IPS DF 4.7 (cell line): ENCODE measurements at regions not wholly inside any gene's neighbourhood (a gene's known extent, or its start where the extent isn't known, plus 50 kb on each side); places are given as distances from the start of the nearest gene placed in this dataset.
"Not testable (repeated sequence)": the region's sequence is repeated elsewhere in the genome, so short reads cannot be mapped to it uniquely, and the experiment has no call there.

Source experiments
- DNase-seq: peaks from one replicate; pipeline ENCODE4 v3.0.0-alpha.2; 2013; ENCODE audit warnings: low spot score; ENCODE audit errors: extremely low read depth

DNA sequence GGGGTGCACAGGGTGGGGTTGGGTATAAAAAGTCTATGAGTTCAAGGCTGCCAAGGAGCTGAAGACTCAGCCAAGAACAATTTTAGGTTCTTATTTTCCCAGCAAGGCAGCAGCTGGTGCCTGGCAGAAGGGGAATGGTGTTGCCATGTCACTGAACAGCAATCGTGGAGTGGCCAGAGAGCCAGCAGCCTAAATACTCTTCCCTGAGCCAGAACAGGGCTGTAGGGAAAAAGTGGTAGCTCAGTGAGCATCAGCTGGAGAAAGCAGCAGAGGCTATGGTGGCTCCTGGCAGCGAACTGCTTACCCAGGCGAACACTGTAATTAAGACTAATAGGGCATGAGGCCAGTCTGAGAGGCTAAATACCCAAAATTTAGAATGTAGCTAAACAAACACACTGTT, 334.9 kb downstream of the RMST start:
- no peak for DNase-seq

DNA sequence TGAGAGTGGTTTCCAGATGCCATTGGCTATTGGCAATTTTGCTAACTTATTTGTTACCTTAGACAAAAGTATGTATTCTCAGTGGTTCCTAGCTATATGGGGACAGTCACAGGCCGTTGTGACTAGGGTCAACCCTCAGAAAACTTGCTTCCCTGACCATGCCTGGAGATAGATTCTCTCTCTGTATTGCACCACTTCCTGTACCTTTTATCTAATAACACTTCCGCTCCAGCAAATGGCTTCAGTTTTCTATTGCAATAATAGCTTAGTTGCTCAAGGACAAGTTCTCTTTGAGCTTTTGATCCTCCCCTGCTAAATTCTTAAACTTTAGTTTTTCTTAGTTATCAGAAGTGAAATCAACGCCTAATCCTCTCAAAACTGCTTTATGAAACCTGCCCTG, 338.0 kb downstream of the RMST start:
- DNase-seq = no peak

DNA sequence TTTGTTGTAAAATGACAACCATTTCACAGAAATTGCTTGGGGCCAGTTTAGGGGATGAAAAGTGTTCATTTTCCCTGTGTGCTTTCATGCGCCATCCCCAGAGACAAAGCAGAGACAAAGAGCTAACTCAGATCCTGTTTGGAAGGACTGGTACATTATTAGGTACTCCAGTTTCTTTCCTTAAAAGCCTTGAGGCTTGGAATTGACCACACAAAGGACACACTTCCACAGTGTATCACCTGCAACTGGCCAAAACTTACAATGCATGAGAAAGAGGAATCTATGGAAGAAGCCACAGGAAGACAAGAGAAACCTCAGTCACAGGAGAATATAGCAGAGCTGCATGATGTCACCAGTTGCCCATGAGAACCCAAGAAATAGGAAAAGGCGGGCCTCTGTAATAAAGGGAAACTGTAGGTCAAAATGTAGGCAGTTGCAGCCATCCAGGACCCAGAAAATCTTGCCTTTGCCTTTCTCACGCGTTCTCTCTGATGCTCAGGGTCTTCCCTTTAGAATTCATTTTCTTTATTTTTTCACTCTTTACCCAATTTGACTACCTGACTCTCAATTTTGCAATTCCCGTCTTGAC, 339.0 kb downstream of the RMST start:
- DNase-seq = no peak

DNA sequence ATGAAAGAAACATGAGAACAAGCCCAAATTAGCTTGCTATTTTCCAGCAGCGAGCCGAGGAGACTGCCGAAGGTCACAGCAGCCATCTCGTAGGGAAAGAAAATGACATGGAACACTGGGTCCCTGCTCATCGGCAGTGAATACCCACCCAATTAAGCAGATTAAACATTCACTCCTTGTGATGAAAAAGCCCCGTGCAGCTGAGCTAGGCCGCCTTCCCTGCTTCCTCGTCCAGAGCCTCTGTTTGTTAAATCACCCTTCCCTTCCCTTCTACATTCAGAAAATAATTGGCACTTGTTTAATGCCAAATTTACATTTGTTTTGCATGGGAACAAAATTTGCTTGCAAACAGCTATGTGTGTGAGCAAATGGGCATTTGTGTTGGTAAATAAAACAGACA, 342.5 kb downstream of the RMST start:
- no peak for DNase-seq

DNA sequence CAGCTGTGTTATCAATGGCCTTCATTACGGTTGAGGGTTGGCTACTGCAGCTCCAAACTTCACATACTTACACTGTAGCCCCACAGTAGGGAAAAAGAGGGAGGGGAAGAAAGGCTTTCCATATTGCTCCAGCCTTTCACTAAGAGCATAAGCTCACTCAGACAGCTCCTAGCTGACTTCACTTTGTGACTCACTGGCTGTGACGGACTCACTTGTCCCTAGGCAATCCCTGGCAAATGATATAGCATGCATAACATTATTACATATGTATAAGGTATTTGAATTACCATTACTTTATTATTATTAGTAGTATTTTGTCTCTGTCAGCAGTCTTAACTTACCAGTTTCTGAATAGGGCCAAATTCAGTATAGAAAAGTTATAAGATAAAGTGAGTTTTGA, 350.7 kb downstream of the RMST start:
- DNase-seq = no peak

DNA sequence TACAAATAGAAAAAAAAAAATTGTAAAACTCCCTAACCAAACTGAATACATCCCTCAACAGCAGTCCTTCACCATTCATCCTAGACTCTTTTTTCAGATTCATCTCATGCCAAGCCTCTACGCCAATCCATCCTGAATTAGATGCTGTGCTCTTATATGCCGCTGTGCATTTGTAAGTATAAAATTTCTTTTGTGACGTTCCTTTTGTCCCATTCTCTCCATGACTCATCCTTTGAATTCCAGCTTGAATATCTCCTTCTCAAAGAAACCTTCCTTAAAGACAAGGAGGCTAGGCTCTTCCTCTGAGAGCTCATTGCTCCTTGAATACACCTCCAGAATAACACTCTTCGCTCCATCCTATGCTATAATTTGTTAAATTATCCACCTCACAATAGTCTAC, 359.2 kb downstream of the RMST start:
- DNase-seq = no peak

DNA sequence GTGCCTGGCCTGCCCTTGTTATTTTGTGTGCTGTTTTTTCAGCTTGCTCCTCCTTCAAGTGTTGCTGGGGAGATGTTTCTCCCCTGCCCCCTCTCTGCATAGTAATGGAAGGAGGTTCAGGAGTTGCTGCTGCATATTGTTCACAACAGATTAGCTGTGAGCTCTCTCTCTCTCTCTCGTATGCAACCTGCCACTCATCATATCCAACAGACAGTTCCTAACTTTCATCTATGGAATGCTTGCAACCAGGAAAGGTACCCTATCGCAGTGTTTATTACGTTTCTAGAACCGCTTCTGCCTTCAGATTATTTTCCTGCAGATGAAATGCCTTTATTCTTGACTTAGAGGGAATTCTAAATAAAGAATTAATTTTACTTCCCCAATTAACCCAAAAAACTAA, 372.9 kb downstream of the RMST start:
- no peak for DNase-seq

DNA sequence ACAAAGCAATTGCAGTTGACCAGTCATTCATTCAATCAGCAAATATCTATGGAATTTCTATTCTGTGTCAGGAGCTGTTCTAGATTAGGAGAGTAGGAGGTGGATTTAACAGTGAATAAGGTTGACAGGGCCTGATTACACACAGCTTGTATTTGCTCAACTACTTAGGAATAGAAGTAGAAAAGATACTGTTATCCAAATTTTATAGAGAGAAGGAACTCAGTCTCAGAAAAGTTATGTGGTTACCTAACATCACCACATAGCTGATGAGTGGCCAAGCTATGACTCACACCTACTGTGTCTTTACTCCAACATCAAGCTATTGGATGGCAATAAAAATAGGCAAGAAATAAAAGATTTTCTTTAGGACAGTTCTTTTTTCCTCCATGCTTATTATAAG, 374.8 kb downstream of the RMST start:
- no peak for DNase-seq

DNA sequence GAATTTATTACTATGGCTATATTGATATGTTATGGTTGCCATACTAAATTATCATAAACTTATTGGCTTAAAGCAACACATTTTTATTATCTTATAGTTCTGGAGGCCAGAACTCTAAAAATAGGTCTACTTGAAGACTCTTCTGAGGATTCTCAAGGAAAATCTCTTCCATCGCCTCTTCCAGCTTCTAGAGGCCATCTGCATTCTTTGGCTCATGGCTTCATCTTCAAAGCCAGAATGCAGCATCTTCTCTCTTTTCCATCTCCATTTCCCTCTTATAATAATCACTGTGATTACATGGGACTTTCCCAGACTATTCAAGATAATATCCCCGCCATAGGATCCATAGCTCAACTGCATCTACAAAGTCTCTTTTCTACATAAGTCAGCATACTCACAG, 385.4 kb downstream of the RMST start:
- no peak for DNase-seq

DNA sequence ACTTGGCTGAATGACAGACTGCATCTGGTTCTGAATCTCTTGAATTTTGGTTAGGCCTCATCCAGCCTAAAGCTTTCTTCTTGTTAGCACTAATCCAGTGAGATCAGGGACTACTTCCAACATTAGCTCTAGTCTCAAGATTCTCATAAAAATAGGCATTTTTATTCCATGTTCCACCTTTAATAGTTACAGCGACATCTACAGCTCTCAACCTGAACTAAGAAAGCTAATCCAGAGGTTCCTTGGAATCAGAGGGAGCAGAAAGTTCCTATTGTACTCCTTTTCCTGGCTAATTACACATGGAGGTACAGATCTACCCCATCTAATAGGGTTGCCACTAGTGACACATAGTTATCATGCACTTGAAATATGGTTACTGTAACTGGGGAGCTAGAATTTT, 391.9 kb downstream of the RMST start:
- DNase-seq = no peak

DNA sequence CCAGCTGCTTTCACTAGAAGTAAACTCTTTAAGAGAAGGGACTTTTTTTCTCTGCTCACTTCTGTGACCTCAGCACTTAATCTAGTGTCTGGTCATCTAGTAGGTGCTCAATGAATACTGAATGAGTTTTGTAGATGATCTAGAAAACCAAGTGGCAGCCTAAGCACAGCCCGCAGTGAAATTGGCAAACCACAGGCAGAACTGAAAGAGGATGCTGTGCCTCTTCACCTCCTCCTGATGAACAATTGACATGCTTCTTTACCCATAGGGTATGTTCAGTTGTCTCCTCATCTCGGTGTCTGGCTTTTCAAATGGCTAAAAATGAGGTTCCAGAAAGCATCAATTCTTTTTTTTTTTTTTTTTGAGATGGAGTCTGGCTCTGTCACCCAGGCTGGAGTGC, 399.5 kb downstream of the RMST start:
- no peak for DNase-seq

DNA sequence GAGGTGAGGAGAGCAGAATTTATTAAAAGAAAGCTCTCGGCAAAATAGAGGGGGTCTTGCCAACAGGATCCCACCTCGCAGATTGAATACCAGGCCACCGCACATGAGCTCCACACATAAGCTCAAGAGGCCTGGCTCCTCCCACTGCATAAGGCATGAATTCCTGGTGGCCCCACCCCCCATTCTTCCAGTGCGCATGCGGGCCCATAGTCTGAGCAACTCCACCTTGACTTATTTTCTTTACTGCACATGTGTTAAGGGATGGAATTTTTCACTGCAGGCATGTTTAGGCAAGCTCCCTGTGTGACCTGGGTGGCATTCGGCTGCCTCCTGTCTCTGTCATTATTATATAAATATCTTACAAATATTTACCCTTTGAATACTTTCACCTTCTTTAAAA, 412.5 kb downstream of the RMST start:
- no peak for DNase-seq

DNA sequence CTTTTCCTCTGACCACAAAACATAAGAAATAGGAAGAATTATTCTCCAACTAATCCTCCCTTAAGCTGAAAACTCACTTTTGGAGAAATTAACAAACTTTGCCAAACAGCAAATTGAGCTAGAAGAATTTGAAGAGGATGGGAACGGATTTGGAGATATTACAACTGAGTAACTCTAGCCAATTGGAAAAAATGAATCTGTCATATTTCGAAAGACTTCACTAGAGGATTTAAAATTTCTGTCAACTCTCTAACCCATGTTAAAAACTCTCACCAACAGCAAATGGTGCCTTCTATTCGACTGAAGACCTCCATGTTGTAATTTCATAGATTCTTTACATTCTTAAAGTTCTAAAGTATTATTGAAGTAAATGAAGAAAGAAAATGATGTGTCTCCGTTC, 414.2 kb downstream of the RMST start:
- no peak for DNase-seq

DNA sequence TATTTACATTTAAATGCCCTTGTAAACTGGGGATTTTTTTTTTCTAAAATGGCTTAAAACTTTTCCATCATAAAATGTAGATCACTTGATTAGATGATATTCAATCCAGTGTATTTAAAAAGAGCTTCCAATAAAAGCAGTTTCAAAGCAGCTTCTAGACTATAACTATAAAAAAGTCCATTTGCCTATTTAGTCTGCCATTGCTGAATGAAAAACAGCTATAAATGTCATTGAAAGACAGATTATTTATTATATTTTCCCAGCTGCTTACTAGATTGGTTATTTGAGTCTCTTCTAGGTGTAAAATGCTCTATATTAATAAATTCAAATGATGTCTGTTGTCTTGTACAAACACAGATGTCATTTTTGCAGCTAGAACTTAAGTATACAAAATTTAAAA, 414.8 kb downstream of the RMST start:
- no peak for DNase-seq

DNA sequence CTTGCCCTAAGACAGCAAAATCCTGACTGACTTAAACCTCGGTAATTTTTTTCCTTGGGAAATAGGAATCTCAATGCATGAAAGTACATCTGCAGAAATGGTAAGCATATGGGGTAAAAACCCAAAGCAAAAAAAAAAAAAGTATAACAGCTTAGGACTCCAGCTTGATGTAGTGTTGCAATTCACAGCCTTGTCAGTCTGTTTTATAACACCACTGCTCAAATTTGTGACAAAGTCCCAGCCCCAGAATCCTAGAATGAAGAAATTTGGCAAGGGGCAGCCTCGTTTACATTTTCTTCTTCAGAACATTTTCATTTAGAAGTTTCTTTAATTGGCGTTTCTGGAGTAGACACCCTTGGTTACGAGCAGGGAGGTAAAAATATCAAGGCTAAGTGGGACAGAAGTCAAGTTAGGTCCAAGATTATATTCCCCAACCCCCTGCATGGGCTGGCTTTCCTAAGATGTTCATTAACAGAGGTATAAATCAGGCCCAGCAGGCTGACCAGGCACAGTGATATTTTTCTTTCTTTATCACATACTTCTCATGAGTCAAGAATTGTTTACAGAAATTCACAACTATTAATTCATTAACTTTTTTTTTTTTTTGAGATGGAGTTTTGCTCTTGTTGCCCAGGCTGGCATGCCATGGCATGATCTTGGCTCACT, 424.0 kb downstream of the RMST start:
- DNase-seq = no peak

DNA sequence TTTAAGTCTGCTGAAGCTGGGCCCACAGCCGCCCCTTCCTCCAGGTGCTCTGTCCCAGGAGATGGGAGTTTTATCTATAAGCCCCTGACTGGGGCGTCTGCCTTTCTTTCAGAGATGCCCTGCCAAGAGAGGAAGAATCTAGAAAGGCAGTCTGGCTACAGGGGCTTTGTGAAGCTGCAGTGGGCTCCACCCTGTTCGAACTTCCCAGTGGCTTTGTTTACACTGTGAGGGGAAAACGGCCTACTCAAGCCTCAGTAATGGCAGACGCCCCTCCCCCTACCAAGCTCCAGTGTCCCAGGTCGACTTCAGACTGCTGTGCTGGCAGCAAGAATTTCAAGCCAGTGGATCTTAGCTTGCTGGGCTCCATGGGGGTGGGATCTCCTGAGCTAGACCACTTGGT, 435.3 kb downstream of the RMST start:
- not testable (repeated sequence) for DNase-seq

DNA sequence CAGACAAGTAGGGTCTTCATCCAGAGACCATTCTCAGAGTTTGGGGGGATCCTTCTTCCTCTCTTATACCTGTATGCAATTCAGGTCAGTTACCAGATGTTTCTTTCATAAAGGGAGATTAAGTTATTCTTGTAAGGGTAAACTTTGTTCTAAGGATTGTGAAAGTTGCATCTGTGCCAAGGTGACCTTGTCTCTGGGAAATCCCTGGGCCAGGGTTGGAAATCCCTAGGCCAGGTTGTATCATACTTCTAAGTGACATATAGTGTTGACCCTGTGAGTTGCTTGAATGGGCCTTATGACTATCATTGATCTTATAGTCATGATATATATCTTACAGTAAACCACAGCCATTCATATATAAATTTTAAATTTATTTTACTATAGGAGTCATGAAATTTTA, 436.9 kb downstream of the RMST start:
- DNase-seq = no peak

DNA sequence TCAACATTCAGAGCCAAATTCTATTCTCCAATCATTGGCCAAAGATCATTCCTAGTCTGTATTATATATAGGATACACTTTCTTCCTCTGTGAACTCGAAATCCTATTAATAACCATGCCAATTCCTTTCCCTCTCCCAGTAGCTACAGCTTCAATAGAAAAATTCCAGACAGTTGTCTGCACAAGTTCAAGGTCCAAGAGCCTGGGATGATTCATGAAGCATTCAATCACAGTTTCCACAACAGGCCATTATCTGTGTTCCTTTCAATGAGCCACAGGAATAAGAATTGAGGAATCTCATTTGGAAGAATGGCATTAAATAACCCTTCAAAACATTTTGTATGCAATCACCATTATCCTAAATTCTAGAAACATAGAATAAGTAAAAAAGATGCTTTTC, 437.4 kb downstream of the RMST start:
- DNase-seq = no peak

DNA sequence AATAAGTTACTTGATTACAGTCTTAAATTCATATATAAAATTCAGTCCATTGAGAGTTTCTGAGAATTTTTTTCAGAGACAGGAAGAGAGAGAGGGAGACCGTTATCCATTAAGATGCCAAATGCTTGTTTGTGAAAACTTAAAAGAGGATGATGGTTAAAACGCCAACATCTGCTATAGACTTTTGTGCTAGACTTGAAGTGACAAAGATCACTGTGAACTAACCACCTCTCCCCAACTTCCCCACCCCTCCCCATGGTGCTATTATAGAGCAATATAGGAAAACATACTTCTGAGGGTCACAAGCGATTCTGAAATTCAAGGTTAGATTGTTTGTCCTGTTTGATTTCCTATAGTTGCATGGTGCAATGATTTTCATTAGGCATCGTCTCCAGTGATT, 440.8 kb downstream of the RMST start:
- DNase-seq = no peak

DNA sequence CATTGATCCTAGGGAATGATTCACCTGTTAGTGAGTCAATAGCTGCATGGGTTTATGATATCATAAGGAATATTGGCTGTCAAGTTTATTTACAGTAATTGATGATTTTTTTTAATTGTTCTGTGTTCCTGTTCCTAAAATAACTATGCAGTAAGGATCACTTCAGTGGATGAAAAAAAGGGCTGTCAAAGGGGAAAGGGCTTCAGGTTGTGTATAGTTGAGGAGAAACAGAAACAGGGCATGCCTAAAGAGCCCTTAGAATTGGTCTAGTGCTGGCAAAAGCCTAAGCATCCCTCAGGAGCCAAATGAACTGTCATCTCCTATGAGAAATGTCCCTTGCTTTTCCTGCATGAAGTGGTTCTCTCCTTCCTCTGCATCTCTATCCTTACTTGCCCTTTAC, 444.9 kb downstream of the RMST start:
- no peak for DNase-seq

DNA sequence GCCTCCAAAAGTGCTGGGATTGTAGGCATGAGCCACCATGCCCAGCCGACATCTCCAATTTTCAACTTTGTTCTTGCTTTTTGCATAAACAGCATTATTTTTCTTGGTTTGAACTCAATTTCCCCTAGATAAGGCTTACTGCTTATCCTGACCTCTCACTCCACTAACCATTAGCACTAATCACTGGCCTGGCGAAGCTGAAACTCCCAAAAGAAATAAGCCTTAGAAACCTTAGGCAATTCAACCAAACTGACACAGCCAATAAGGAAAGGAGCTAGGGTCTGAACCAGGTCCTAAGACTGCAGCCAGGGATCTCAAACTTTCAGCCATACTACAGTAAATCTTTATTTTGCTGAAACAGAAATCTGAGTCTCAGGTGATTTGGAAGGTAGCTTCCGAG, 448.0 kb downstream of the RMST start:
- no peak for DNase-seq

DNA sequence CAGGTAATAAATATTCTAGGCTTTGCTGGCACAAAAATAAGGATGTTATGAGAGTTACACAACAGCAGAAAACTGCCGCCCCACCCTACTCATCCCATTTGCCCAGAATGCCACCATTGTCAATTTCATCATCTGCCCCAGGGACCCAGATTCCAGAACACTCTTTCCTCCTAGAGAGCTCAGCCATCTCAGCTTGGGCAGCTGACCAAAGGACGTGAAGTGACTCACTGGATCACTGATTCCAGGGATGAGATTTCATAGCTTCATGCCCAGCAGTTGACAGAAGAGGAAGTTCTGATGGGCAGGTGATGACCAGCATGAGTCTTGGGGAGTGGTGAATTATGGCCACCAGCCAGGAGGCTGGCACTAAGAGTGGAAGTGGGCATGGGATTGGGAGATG, 450.3 kb downstream of the RMST start:
- DNase-seq = no peak

DNA sequence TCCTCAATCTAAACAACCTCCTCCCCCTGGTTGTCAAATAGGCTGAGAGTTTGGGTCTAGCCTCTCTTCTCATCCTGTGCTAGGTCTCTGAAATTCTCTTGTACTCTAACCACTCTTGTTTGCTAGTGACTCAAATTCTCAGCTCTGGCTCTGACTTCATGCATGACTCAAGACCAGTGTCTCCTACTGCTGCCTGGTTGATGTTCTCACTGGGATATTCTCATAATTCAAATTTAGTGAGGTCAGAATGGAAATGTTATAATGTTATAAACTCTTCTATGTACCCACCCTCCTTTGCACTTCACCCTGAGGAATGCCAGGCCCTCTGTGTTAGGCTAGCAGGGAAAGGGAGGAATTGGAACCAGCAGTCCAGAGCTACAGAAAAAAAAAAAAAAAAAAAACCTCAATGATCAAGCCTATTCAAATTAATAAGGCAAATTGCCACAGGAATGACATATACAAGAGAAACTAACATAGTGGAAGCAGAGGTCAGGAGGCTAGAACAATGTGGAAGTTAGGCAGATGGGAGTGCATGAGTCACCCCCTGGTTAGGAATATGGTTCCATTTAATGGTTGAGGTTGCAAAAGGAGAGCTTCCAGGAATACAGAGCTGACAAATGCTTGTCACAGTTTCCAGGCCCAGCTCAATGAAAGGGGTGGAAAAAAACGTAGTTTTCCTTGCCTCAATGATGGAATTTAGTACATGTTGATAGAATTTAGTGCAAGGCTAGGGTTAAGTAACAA, 459.5 kb downstream of the RMST start:
- no peak for DNase-seq
